Stimulated activated CD4-positive, alpha-beta T cell treated with anti-CD3 and anti-CD28 coated beads, Interleukin-4, amount 100 ng/mL, for 1 hour (primary cell): ENCODE measurements at regions not wholly inside any gene's neighbourhood (a gene's known extent, or its start where the extent isn't known, plus 50 kb on each side); places are given as distances from the start of the nearest gene placed in this dataset.
"Not testable (repeated sequence)": the region's sequence is repeated elsewhere in the genome, so short reads cannot be mapped to it uniquely, and the experiment has no call there.

ENCODE experiments used
- DNase-seq: peaks from one replicate; pipeline ENCODE4 v3.0.0-alpha.2; 2020

DNA sequence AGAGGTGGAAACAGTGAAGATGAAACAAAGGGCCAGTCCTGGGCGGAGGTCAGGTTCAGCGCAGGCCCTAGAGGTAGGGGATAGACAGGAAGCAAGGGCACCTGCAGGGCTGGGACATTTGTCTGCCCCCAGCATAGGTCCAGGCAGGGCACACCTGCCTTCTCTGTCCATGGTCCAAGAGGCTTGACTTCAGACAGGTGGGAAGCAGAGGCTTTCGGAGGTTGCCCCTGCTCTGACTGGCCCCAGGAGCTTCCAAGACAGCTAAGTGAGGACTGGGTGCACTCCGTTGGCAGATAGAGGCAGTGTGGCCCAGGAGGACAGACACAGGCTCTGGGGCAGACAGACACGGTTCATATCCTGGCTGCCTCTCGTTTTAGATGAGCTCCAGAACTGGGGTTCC lies 71.6 kb upstream of the GRB10 start:
- no peak for DNase-seq

DNA sequence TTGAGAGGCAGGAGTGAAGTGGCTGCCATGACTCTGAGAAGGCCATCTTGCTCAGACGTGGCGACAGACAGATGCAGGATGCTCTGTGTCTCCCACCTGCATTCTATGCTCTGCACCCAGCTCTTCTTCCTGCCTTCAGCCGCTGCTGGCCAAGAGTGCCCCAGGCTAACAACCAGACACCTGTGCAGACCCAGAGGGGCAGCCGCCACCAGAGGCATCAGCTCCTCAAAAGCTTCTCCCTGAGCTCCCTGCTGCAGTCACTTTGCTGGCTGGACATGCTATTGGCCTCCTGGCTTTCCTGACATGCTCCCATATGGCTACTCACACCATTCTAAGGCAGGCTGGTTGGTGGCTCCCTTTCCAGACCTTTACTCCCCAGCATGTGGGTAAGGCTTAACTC lies 70.6 kb upstream of the GRB10 start:
- no peak for DNase-seq

GRCh38 chr7:50852901-50853300 lies 70.2 kb upstream of the GRB10 start:
- no peak for DNase-seq

- DNase-seq, result no peak
Measured at GRCh38 chr7:50851891-50852290, 69.2 kb upstream of the GRB10 start.

DNA sequence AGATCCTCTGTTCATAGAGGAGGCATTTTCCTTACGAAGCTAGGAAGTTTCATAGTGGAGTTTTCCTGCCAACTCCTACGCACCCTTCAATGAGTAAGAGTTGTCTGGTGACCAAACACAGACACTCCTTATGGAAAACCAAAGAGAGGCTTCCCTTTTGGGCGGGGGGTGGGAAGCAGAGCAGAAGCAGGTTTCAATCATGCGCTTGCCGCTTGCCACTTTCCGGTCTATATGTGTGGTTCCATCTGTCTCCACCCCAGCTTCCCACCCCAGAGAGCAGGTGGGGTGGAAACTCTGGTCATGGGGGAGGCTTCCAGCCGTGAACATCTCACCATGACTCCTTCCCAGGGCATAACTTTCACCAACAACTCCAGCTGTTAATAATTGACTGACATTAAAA lies 68.8 kb upstream of the GRB10 start:
- no peak for DNase-seq

- DNase-seq, result no peak
Measured at GRCh38 chr7:50849991-50850390, 67.3 kb upstream of the GRB10 start.

- no peak for DNase-seq
Measured at GRCh38 chr7:50848203-50848602, 65.5 kb upstream of the GRB10 start.

GRCh38 chr7:50844861-50845260 lies 62.2 kb upstream of the GRB10 start:
- not testable (repeated sequence) for DNase-seq

- DNase-seq, result no peak
Measured at GRCh38 chr7:50842041-50842440, 59.3 kb upstream of the GRB10 start.

DNA sequence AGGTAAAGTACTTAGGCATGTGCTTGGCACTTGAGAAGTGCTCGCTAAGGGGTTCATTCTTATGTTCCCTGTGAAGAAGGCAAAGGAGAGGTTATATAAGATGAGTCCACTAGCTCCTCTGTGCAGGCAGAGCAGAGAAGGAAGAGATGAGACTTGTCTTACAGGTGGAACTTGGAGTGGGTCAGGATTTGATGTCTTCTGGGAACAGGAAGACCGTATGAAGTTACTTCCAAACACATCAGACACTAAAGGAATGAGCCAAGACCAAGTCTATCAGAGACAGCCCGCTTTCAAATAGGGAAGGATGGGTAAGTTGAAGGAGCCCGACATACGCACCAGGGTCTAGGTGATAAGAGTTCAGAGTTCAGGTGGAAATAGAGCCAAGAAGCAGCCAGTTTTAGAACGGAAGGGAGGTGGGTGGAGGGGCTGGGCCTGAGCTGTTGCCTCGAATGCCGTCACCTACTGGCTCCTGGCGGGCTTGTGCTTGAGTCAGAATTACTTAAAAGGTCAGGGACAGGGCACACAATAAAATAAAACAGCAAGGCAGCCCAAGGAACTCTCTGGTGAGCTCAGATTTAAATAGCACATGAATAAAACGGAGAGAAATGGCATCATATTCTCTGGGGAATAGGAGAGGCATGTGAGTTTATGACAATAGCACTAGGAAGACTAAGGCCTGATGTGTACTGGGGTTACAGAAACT lies 56.1 kb upstream of the GRB10 start:
- DNase-seq, result no peak

- no peak for DNase-seq
Measured at GRCh38 chr7:50837965-50838364, 55.3 kb upstream of the GRB10 start.

DNA sequence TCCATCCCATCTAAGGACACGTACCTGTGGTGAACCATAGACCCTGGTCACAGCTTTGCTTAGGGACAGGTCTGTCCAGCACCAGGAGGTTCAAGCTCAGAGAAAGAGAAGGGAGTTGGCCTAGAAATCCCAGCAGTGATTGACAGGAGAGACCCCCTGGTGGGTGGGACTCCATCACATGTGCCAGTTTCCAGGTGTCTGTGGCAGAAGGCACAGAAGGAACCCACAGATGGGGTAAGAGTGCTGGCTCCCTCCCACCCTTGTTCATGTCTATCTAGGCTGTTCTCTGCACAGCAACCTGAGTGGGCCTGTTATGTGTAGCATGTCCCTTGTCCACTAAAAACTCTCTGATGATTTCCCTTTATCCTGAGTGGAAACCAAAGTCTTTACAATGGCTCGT lies 54.0 kb upstream of the GRB10 start:
- DNase-seq, result no peak

DNA sequence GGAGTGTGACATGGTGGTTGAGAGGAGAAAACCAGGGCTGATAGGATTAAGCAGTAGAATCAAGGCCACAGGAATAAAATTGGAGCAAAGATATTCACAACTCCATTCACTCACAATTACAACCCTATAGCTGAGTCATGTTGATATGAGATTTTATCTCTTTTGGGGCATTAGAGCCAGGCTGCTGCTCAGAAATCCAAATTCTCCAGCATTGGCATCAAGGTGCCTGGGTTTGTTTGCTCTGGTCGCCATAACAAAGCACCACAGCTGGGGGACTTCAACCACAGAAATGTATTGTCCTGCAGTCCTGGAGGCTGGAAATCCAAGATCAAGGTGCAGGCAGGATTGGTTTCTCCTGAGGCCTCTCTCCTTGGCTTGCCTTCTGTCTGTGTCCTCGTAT lies 52.5 kb upstream of the GRB10 start:
- DNase-seq, result no peak

DNA sequence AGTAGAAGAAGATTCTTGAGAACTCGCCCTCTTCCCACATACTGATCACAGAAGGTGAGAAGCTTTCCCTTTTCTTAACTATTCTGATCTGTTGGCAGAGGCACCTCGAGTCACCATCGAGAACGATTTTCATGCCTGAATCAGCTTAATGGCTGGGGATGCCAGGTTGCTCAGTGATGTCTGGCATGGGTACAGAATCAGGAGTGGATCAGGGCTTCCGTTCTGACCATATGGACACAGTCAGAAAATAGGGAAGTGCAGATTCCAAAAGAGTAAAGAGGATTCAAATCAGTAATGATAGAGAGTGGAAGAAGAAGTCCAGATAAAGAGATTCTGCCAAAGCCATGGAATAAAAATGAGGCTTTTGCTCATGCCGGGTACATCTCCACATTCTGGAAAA lies 52.0 kb upstream of the GRB10 start:
- no peak for DNase-seq

GRCh38 chr7:50834031-50834535 lies 51.4 kb upstream of the GRB10 start:
- DNase-seq, result no peak

- no peak for DNase-seq
Measured at GRCh38 chr7:50832744-50833143, 50.0 kb upstream of the GRB10 start.
